Panc1 (cell line): ENCODE measurements at regions not wholly inside any gene's neighbourhood (a gene's known extent, or its start where the extent isn't known, plus 50 kb on each side); places are given as distances from the start of the nearest gene placed in this dataset.

ENCODE experiments used
- ATAC-seq: fragments of 200-7000 bp; cut with Tn5 transposase; 2 replicates; pipeline ENCODE4 v1.9.1; 2020; ENCODE audit warnings: mild to moderate bottlenecking, moderate library complexity
- BruUV-seq: library from RNA; stranded (reverse); fragments of 400-500 nt; replicated peaks from 2 replicates; lab custom pipeline; 2021; lab: Mats Ljungman, UMichigan
- CTCF ChIA-PET: fragments of 300-600 bp; sonication (Branson Sonifier 250); formaldehyde crosslinking; loops from one replicate; lab custom pipeline; 2022; ENCODE audit warnings: antibody characterized with exemption; lab: Charles Lee
- POLR2A ChIA-PET: fragments of 300-600 bp; sonication (Branson Sonifier 250); formaldehyde crosslinking; loops from one replicate; lab custom pipeline; 2022; ENCODE audit warnings: antibody characterized with exemption; lab: Charles Lee
- DNase-seq: peaks from one replicate; pipeline ENCODE4 v3.0.0-alpha.2; 2010; ENCODE audit warnings: low read depth, low spot score
- H3K27ac ChIP-seq: 2 replicates; pipeline ENCODE4 v1.5.1; 2011; ENCODE audit warnings: mild to moderate bottlenecking, low read length, inconsistent platforms
- H3K27me3 ChIP-seq: fragments of 200-500 bp; sonication (Bioruptor generic); 2 replicates; pipeline ENCODE4 v1.6.0; 2014; ENCODE audit warnings: low read length, inconsistent platforms; ENCODE audit not compliant: control insufficient read depth, insufficient read depth
- H3K36me3 ChIP-seq: fragments of 200-500 bp; sonication (Bioruptor generic); 2 replicates; pipeline ENCODE4 v1.5.1; 2014; ENCODE audit warnings: inconsistent platforms, mild to moderate bottlenecking, low read length, moderate library complexity; ENCODE audit not compliant: control insufficient read depth, insufficient read depth
- H3K4me1 ChIP-seq: 2 replicates; pipeline ENCODE4 v1.5.1; 2011; ENCODE audit warnings: inconsistent platforms, mild to moderate bottlenecking, low read length, moderate library complexity; ENCODE audit not compliant: control insufficient read depth, insufficient read depth
- H3K4me3 ChIP-seq, 2 experiments: 2 replicates each; pipeline ENCODE4 v1.5.1; 2011 to 2012; ENCODE audit warnings: low read depth in 2 of 2, low read length in 2 of 2, mild to moderate bottlenecking in 2 of 2, inconsistent platforms in 1 of 2, moderate library complexity in 1 of 2
- H3K9me3 ChIP-seq: fragments of 200-500 bp; sonication (Bioruptor generic); 2 replicates; pipeline ENCODE4 v1.5.1; 2014; ENCODE audit warnings: low read depth, mild to moderate bottlenecking, inconsistent platforms, low read length, moderate library complexity; ENCODE audit not compliant: control insufficient read depth, insufficient read depth
- CTCF ChIP-seq: fragments of 450-650 bp; IDR thresholded peaks from 2 replicates; pipeline ENCODE4 v1.5.1; 2017; ENCODE audit warnings: mild to moderate bottlenecking
- POLR2AphosphoS5 ChIP-seq: IDR thresholded peaks from 2 replicates; pipeline ENCODE4 v1.6.1; 2012; ENCODE audit warnings: mild to moderate bottlenecking, low read depth, low read length, moderate library complexity
- REST ChIP-seq, 2 experiments: IDR thresholded peaks; 2 replicates each; pipeline ENCODE4 v1.6.1; 2011 to 2012; ENCODE audit warnings: low read depth in 2 of 2, control low read depth in 1 of 2, low read length in 1 of 2, mild to moderate bottlenecking in 1 of 2, moderate library complexity in 1 of 2; ENCODE audit not compliant: insufficient read depth in 1 of 2
- SIN3A ChIP-seq: IDR thresholded peaks from 2 replicates; pipeline ENCODE4 v1.6.1; 2012; ENCODE audit warnings: low read depth, mild to moderate bottlenecking, low read length, moderate library complexity, borderline replicate concordance; ENCODE audit not compliant: insufficient read depth
- TCF7L2 ChIP-seq: IDR thresholded peaks from 2 replicates; pipeline ENCODE4 v1.6.1; 2011; ENCODE audit warnings: mild to moderate bottlenecking, low read depth, low read length, inconsistent platforms
- in situ Hi-C: cut with HindIII; loops from 2 replicates; pipeline ENCODE4 v1.10.0; 2016; ENCODE audit warnings: low sequenced_read_pairs, low pct_unique_long_range_greater_than_20kb
- intact Hi-C: fragments of 100-400 bp; cut with micrococcal nuclease; formaldehyde crosslinking; loops from one replicate; pipeline ENCODE4 v1.10.0; 2022; ENCODE audit not compliant: unreplicated experiment

- Histone ChIP-seq H3K4me1 (no peaks in the 10 kb centered on the region), H3K36me3 (no peaks in the 10 kb centered on the region), H3K4me3 (no peak overlapping the region), H3K27ac (no peak overlapping the region), H3K9me3 (0 out of 2 replicates have a peak, but pooled peaks cover 3% of the 10 kb centered on the region), H3K27me3 (peaks cover 2% of the 10 kb centered on the region; the same call in 1 of the 2 replicates)
- ChIA-PET CTCF (no interaction called here), POLR2A (no interaction called here)
- in situ Hi-C loops, result no loop called here
- ATAC-seq (no peak), DNase-seq (no peak)
- no peak for TF ChIP-seq SIN3A
- TF ChIP-seq POLR2AphosphoS5, result no peak
- TF ChIP-seq TCF7L2, result no peak
- TF ChIP-seq REST (IDR thresholded peaks at IDR 0.05; ENCODE audit: insufficient read depth in 1 of 2, low read depth in 2 of 2, low read length in 1 of 2), result no peak
- TF ChIP-seq CTCF, result no peak
- BruUV-seq, result no TSS peak
- intact Hi-C loops, result no loop called here
Measured at GRCh38 chr3:127053450-127053849, 70.5 kb downstream of the PLXNA1 start.

GRCh38 chr3:127053979-127054378 lies 71.1 kb downstream of the PLXNA1 start:
- Histone ChIP-seq H3K27me3 (peaks cover 4% of the 10 kb centered on the region; the same call in 1 of the 2 replicates), H3K4me1 (no peaks in the 10 kb centered on the region), H3K4me3 (no peak overlapping the region), H3K9me3 (0 out of 2 replicates have a peak, but pooled peaks cover 3% of the 10 kb centered on the region), H3K27ac (no peak overlapping the region), H3K36me3 (no peaks in the 10 kb centered on the region)
- CTCF ChIA-PET, result no interaction called here
- DNase-seq, result no peak
- intact Hi-C loops (no loop called here), in situ Hi-C loops (no loop called here)
- TF ChIP-seq CTCF (no peak), TCF7L2 (no peak), SIN3A (no peak), REST (IDR thresholded peaks at IDR 0.05; ENCODE audit: insufficient read depth in 1 of 2, low read depth in 2 of 2, low read length in 1 of 2) (no peak), POLR2AphosphoS5 (no peak)
- no peak for ATAC-seq
- no TSS peak for BruUV-seq
- POLR2A ChIA-PET, result no interaction called here
